ENCODE measurements at regions not wholly inside any gene's neighbourhood (a gene's known extent, or its start where the extent isn't known, plus 50 kb on each side); places are given as distances from the start of the nearest gene placed in this dataset.

DNA sequence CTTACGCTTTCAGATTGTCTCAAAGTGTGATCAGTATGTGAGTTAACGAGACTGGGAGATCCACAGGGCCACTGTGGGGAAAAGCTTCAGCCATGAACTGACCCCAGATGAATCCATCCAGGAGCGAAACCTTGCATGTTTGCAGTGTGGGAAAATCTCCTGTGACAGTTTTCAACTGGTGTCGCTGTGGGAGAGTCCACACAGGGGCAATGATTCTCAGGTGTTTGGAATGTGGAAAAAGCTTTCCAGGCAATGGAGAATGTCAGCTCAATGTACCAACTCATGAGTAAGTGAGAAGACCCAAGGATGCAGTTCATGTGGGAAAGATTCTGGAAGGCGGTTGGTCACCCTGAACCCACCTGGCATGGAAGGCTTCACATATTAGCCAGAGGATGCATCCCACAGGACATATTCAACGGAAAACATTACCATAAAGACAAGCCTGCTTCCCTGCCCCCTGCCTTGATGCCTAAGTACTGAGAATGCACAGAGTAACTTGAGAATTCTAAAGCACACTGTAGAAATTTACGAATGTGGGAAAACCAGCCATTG, 204.1 kb upstream of the BMPER start:
- no peak for DNase-seq

GRCh38 chr7:33701927-33702326, 203.4 kb upstream of the BMPER start:
- no peak for DNase-seq

GRCh38 chr7:33702514-33703054, 202.8 kb upstream of the BMPER start:
- DNase-seq, result no peak

- no peak for DNase-seq
Observed at GRCh38 chr7:33705333-33705833, 200.0 kb upstream of the BMPER start.

DNA sequence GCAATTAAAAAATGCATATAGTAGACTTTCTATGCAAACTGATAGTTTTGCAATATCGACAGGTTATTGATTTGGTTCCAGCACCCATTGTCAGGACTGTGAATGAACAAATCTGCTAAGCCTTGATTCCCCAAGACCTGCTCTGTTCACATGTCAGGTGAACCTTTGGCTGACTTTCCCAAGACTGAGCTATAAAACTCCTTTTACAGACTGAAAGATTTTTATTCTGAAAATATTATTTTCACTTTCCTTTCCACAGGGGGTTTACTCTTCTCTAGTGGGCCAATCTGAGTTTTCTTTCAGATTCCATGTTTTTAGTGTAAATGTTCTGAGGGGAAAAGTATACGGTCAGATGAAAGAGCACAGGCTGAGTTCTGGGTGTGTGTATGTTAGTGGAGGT, 199.2 kb upstream of the BMPER start:
- DNase-seq, result no peak

DNA sequence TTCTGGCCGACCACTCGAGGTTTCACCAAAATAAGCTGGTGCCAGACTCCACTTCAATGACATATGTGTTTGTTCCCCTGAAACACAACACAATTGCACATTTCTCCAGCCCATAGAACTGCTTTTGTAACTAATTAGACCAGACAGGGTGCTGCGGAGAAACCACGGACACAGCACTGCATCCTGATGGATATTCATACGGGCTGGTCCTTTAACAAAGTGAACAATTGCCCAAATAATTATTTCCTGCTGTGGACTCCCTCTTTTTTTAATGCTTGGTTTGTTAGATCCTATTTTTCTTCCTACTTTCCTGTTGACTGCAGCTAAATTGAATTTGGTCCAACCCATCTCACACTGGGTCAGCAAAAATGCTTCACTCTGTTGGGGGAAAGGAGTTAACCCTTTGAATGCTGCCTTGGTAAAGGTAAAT, 198.6 kb upstream of the BMPER start:
- DNase-seq, result no peak

- no peak for DNase-seq
Observed at GRCh38 chr7:33707427-33707826, 197.9 kb upstream of the BMPER start.

- peak; percentile 50 for DNase-seq
Observed at GRCh38 chr7:33710608-33711007, 194.7 kb upstream of the BMPER start.

DNA sequence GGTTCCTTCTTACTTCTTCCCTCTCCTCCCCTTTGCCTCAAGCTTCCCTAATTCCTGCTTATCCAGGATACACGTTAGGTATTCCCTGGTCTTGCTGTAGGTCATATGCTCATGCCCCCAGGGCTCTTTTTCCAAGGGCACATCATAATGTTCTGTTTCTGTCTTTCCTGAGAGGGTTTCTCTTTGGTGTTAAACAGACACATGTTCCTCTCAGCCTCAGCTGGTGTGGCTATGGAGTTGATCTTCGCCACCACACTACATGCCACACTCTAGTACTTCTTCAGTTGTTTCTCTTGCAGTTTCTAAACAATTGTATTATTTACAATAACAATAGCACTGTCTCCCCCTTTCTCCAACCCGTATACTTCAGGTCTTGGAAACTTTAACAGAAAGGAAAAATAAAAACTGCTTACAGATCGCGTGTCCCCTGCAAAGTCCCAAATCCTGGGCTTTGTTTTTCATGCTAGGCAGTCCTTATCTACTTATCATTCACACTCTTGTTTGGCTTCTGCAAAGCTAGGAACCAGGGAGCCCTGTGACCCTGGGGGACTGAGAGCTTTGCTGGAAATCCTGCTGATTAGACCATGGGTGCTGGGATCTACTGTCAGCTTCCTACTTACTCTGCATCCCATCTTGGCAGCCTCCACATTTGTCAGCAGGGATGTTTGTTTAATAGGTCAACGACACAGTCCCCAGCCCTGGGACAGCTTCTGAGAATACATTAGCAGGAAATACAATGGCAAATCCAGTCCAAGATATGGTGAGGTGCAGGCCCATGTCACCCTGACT, 193.9 kb upstream of the BMPER start:
- DNase-seq, result no peak

- no peak for DNase-seq
Observed at GRCh38 chr7:33712020-33712414, 193.3 kb upstream of the BMPER start.

- no peak for DNase-seq
Observed at GRCh38 chr7:33714208-33714607, 191.1 kb upstream of the BMPER start.

DNA sequence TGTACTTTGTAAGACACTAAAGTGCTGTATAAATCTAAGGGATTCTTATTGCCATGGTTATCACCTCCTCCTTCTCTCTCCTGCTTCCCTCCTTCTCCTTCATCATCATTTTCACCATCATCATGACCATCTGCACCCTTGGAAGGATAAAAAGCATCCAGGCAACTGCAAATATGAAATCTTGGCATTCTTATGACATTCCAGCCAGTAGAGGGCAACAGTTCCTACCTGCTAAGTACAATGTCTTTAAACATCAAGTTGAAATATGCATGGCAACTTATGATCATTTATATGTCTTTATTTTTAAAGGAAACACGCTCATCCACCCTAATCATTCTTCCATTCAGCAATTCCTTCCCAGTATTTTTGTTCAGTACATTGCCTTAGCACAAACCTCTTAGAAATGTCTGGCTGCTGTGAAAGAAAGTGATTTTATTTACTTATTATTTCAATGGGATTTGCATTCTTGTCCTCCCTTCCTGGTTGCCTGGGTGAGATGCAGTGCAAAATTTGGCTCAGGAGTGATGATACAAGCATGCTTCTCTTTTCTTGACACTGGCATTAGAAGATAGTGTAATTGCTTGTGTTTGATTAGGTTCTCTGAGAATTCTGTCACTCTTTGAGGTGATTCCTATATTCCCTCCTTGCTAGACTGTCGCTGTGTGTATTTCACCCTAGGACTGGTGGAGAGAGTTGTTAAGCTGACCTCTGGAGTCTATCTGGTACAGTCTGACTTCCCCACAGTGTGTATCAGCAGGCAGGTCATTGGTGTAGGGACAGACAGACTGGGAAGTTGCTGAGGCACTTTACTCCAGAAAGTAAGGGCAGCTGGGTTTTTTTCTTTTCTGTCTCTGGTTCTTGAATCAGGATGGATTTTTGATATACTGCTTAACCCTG, 188.5 kb upstream of the BMPER start:
- DNase-seq, result peak; percentile 68

DNA sequence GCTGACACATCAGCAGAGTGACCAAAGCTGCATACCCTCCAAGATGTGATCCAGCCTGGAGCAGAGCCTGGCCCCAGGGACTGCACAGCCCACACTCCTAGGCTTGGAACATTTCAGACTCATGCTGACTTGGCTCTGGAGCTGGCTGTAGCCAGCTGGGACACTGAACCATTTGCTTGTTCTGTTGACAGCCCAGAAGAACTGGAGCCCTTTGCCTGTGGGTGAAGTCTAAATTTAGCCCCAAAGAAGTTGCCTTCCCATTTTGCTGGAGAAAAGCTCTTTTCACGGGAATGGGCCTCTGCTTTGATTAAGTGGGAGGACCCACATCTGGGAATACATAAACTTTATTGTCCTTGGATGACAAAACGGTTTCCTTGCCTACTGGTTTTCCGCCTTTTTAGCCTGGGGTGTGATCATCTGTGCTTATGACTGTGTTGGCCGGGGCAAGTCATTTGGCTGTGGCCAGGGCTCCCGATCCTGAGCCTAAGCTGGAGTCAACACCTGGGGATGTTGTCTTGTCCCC, 186.2 kb upstream of the BMPER start:
- no peak for DNase-seq

DNA sequence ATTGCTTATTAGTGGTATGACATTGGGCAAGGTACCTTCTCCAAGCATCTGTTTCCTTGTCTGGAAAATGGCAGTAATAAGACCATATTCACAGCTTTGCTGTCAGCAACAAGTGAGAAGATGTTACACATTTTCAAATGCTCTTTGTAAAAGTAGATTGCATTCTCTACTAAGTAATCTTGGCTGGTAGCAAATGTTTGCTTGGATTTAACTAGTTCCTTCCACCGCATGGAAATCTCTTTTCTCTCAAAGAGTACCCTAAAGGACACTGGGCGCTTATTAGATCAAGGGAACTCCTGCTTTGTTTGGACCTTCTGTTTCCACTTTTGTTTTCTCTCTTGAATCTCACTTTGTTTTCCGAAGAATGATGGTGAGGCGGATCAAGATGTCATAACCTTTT, 185.2 kb upstream of the BMPER start:
- no peak for DNase-seq

DNA sequence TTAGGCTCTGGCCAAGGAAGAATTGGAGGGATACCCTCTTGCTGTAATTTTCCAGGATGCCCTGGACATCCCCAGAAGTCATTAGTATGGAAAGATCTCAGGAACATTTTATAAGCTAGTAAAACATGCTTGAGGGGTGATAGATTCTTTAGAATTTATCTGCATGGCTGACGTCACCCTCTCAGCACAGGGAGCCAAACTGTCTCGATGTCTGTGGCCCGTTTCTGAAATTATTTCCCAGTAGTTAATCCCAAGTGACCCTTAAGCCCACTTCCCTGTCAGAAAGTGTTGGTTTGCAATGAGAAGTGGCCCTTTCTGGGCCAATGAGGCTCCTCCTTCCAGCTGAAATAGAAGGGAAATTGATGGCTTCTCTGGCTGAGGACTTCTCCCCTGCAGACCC, 184.5 kb upstream of the BMPER start:
- no peak for DNase-seq

GRCh38 chr7:33721895-33722294, 183.4 kb upstream of the BMPER start:
- DNase-seq, result peak; percentile 22

DNA sequence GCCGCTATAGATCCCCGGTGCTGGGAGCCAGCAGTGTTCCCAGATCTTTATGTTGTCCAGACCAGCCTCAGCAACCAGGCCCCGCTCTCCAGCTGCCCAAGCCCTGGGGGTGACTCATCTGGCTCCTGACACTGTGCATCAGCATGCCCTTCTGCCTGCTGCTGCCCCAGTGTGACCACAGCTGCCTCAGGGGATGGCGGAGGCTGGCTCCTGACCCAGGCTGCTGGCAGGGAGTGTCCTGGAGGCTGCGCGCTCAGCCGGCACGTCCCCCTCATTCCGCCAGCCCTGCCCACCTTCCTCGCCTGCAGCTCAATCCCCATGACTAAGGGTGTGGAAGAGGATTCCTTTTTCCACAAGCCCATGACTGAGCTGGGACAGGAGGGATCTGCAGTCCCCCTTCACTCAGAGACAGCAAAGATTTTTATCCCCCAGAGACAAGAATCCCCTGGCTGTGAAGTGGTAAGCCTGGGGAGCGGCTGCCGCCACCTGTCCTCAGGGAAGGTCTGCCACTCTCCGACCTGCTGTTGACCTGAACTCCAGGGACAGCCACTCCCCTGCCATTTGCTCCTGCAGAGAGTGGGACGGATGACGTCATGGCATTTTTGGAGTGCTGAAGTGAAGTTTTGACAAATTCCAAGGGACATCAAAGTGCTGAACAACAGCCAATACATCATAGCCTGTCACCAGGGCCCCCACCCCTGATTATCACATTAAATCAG, 182.8 kb upstream of the BMPER start:
- peak; percentile 84 for DNase-seq

DNA sequence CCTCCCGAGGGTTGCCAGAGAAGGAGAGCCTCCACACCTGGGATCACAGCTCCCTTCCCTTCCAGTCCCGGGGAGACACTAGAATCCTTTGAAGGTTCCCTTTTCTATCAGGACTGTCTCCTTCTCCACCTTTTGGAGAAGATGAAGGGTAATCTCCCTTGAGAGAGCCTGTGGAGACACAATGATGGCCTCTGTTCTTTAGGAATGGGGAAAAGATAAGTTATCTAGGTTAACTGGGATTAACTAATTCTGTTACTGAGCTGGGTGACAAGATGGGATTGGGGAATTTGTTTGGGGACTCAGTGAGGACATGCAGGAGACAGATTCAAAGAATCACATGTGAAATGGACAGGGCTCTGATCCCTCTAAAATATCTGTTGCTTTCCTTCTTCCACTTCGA, 181.1 kb upstream of the BMPER start:
- DNase-seq, result no peak

- no peak for DNase-seq
Observed at GRCh38 chr7:33725111-33726025, 180.0 kb upstream of the BMPER start.

- DNase-seq, result no peak
Observed at GRCh38 chr7:33726582-33726981, 178.8 kb upstream of the BMPER start.

DNA sequence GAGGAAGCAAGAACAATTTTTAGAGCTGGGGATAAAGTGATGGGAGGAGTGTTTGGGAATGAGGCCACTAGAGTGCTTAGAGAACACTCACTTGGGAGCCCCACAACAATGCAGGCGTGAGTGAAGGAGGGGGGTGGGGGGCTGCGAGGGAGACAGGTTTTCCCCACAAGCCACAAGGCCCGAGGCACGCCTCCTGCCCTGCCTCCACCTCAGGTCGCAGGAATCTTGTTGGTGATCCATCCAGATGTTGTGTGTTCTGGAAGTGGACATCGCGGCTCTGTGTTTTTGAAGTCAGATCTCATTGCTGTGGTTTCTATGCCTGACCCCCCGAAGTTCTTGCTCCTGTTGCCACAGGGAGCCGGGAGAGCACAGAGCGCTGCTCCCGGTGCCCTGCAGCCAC, 178.0 kb upstream of the BMPER start:
- no peak for DNase-seq
